IMR-90 (cell line): ENCODE measurements at regions not wholly inside any gene's neighbourhood (a gene's known extent, or its start where the extent isn't known, plus 50 kb on each side); places are given as distances from the start of the nearest gene placed in this dataset.

Experiments
- ATAC-seq: fragments of 200-7000 bp; cut with Tn5 transposase; 2 replicates; pipeline ENCODE4 v1.9.1; 2020; ENCODE audit warnings: low read depth, mild to moderate bottlenecking, moderate library complexity
- BruUV-seq: library from RNA; stranded (reverse); fragments of 400-500 nt; replicated peaks from 2 replicates; lab custom pipeline; 2021; lab: Mats Ljungman, UMichigan
- CTCF ChIA-PET: fragments of 300-600 bp; formaldehyde crosslinking; extraction: SDS; loops from one replicate; lab custom pipeline; 2021; ENCODE audit warnings: antibody characterized with exemption; lab: Yijun Ruan, JAX
- POLR2A ChIA-PET: fragments of 300-600 bp; sonication (Branson Sonifier 250); formaldehyde crosslinking; loops from one replicate; lab custom pipeline; 2022; ENCODE audit warnings: antibody characterized with exemption; ENCODE audit not compliant: unreplicated experiment; lab: Charles Lee
- DNase-seq: peaks from one replicate; pipeline ENCODE4 v3.0.0; 2013
- H2AFZ ChIP-seq: replicated peaks from 2 replicates; pipeline ENCODE3; 2013; ENCODE audit warnings: low read length, mild to moderate bottlenecking; ENCODE audit not compliant: poor library complexity
- H2AK5ac ChIP-seq: 2 replicates; pipeline ENCODE4 v1.6.1; 2013; ENCODE audit warnings: low read depth, low read length, inconsistent platforms
- H2AK9ac ChIP-seq: replicated peaks from 2 replicates; pipeline ENCODE3; 2013; ENCODE audit warnings: mild to moderate bottlenecking, low read depth, low read length, moderate library complexity; ENCODE audit not compliant: poor library complexity
- H2BK120ac ChIP-seq: 2 replicates; pipeline ENCODE4 v1.6.1; 2013; ENCODE audit warnings: low read depth, low read length, inconsistent platforms
- H2BK15ac ChIP-seq: 3 replicates; pipeline ENCODE4 v1.6.1; 2013; ENCODE audit warnings: low read depth, low read length, inconsistent platforms
- H2BK20ac ChIP-seq: 2 replicates; pipeline ENCODE4 v1.6.1; 2013; ENCODE audit warnings: low read depth, mild to moderate bottlenecking, inconsistent platforms, low read length, moderate library complexity
- H2BK5ac ChIP-seq: 2 replicates; pipeline ENCODE4 v1.6.1; 2013; ENCODE audit warnings: mild to moderate bottlenecking, low read depth, low read length, inconsistent platforms; ENCODE audit not compliant: poor library complexity, severe bottlenecking
- H3K14ac ChIP-seq: replicated peaks from 2 replicates; pipeline ENCODE4 v1.6.1; 2013; ENCODE audit warnings: low read depth, low read length, inconsistent platforms
- H3K18ac ChIP-seq: 2 replicates; pipeline ENCODE4 v1.6.1; 2013; ENCODE audit warnings: low read depth, low read length, control low read depth
- H3K23ac ChIP-seq: 2 replicates; pipeline ENCODE4 v1.6.1; 2013; ENCODE audit warnings: low read depth, low read length, inconsistent platforms
- H3K27ac ChIP-seq: 2 replicates; pipeline ENCODE4 v1.5.1; 2013; ENCODE audit warnings: mild to moderate bottlenecking, control low read depth, low read length; ENCODE audit not compliant: insufficient read depth
- H3K27me3 ChIP-seq: 2 replicates; pipeline ENCODE4 v1.6.1; 2013; ENCODE audit warnings: low read length; ENCODE audit not compliant: control insufficient read depth, insufficient read depth
- H3K36me3 ChIP-seq: 2 replicates; pipeline ENCODE4 v1.6.1; 2013; ENCODE audit warnings: low read length, mixed read lengths; ENCODE audit not compliant: control insufficient read depth, insufficient read depth
- H3K4ac ChIP-seq: 2 replicates; pipeline ENCODE4 v1.6.1; 2013; ENCODE audit warnings: low read depth, low read length, inconsistent platforms
- H3K4me1 ChIP-seq: 2 replicates; pipeline ENCODE4 v1.6.1; 2013; ENCODE audit warnings: low read length, mixed read lengths; ENCODE audit not compliant: control insufficient read depth, insufficient read depth
- H3K4me2 ChIP-seq: 2 replicates; pipeline ENCODE4 v1.6.1; 2013; ENCODE audit warnings: low read depth, mild to moderate bottlenecking, control low read depth, low read length, moderate library complexity
- H3K4me3 ChIP-seq: 2 replicates; pipeline ENCODE4 v1.5.1; 2013; ENCODE audit warnings: low read depth, mild to moderate bottlenecking, control low read depth, low read length, moderate library complexity; ENCODE audit not compliant: insufficient read depth
- H3K56ac ChIP-seq: 2 replicates; pipeline ENCODE4 v1.6.1; 2013; ENCODE audit warnings: low read length, inconsistent platforms; ENCODE audit not compliant: insufficient read depth; ENCODE audit errors: extremely low read depth
- H3K79me1 ChIP-seq, 2 experiments: 2 replicates each; pipeline ENCODE4 v1.6.1; 2013; ENCODE audit warnings: low read length in 2 of 2, inconsistent platforms in 1 of 2, low read depth in 1 of 2
- H3K9ac ChIP-seq: 2 replicates; pipeline ENCODE4 v1.6.1; 2013; ENCODE audit warnings: low read depth, low read length, control low read depth
- H3K9me1 ChIP-seq: 2 replicates; pipeline ENCODE4 v1.6.1; 2013; ENCODE audit warnings: low read length, inconsistent platforms; ENCODE audit not compliant: insufficient read depth
- H3K9me3 ChIP-seq: 2 replicates; pipeline ENCODE4 v1.6.1; 2013; ENCODE audit warnings: low read length; ENCODE audit not compliant: control insufficient read depth, insufficient read depth
- H4K20me1 ChIP-seq: 2 replicates; pipeline ENCODE4 v1.6.1; 2013; ENCODE audit warnings: low read length, inconsistent platforms; ENCODE audit not compliant: insufficient read depth
- H4K5ac ChIP-seq: 2 replicates; pipeline ENCODE4 v1.6.1; 2013; ENCODE audit warnings: mild to moderate bottlenecking, low read depth, low read length, control low read depth
- H4K8ac ChIP-seq, 2 experiments: 2 replicates each; pipeline ENCODE4 v1.6.1; 2013; ENCODE audit warnings: low read depth in 2 of 2, low read length in 2 of 2, control low read depth in 1 of 2, inconsistent platforms in 1 of 2
- H4K91ac ChIP-seq: 2 replicates; pipeline ENCODE4 v1.6.1; 2013; ENCODE audit warnings: low read depth, low read length, inconsistent platforms; ENCODE audit not compliant: insufficient read depth
- BHLHE40 ChIP-seq: fragments of 150-350 bp; IDR thresholded peaks from 2 replicates; pipeline ENCODE4 v1.6.1; 2016; ENCODE audit warnings: mild to moderate bottlenecking, low read depth, low read length
- CEBPB ChIP-seq: IDR thresholded peaks from 2 replicates; pipeline ENCODE4 v1.6.1; 2012; ENCODE audit warnings: low read depth, low read length, improper control_type of control experiment
- CHD1 ChIP-seq: IDR thresholded peaks from 2 replicates; pipeline ENCODE4 v1.6.1; 2012; ENCODE audit warnings: low read depth, low read length, improper control_type of control experiment
- FOS ChIP-seq: fragments of 150-350 bp; IDR thresholded peaks from 2 replicates; pipeline ENCODE4 v1.6.1; 2016; ENCODE audit warnings: low read depth, low read length
- MAFK ChIP-seq: IDR thresholded peaks from 2 replicates; pipeline ENCODE4 v1.6.1; 2012; ENCODE audit warnings: low read depth, low read length, improper control_type of control experiment
- MAZ ChIP-seq: IDR thresholded peaks from 2 replicates; pipeline ENCODE4 v1.6.1; 2012; ENCODE audit warnings: low read depth, mild to moderate bottlenecking, low read length, improper control_type of control experiment, moderate library complexity, borderline replicate concordance
- MXI1 ChIP-seq: IDR thresholded peaks from 2 replicates; pipeline ENCODE4 v1.6.1; 2012; ENCODE audit warnings: low read depth, mild to moderate bottlenecking, low read length, moderate library complexity, borderline replicate concordance
- NFE2L2 ChIP-seq: fragments of 150-350 bp; IDR thresholded peaks from 2 replicates; pipeline ENCODE4 v1.6.1; 2016; ENCODE audit warnings: low read depth, mild to moderate bottlenecking, low read length
- POLR2A ChIP-seq: IDR thresholded peaks from 2 replicates; pipeline ENCODE4 v1.6.1; 2012; ENCODE audit warnings: mild to moderate bottlenecking, low read depth, low read length
- RAD21 ChIP-seq: IDR thresholded peaks from 2 replicates; pipeline ENCODE4 v1.6.1; 2012; ENCODE audit warnings: low read length, improper control_type of control experiment
- RCOR1 ChIP-seq: IDR thresholded peaks from 2 replicates; pipeline ENCODE4 v1.6.1; 2012; ENCODE audit warnings: mild to moderate bottlenecking, low read length, improper control_type of control experiment; ENCODE audit not compliant: insufficient replicate concordance
- RFX5 ChIP-seq: IDR thresholded peaks from 2 replicates; pipeline ENCODE4 v1.8.0; 2012; ENCODE audit warnings: low read depth, mild to moderate bottlenecking, low read length, moderate library complexity
- SMC3 ChIP-seq: fragments of 150-350 bp; IDR thresholded peaks from 2 replicates; pipeline ENCODE4 v1.6.1; 2016; ENCODE audit warnings: low read depth, mild to moderate bottlenecking, antibody characterized with exemption, low read length, moderate library complexity
- WGBS, 2 experiments: methylation state at CpG; one replicate each; pipeline versions ENCODE4 v1.1.5 to v1.1.7; 2013; ENCODE audit warnings: missing lambda C conversion rate in 2 of 2; ENCODE audit not compliant: insufficient read length in 1 of 2; ENCODE audit errors: extremely low coverage in 2 of 2; 5-methylcytosine and 5-hydroxymethylcytosine counted together
- dilution Hi-C: fragments of 300-500 bp; cut with HindIII; formaldehyde crosslinking; loops from one replicate; pipeline ENCODE4 v1.14.3; 2018; ENCODE audit warnings: low sequenced_read_pairs; ENCODE audit not compliant: unreplicated experiment
- in situ Hi-C: fragments of 300-500 bp; cut with MboI; formaldehyde crosslinking; loops from 3 replicates; pipeline ENCODE4 v1.14.3; 2019; ENCODE audit warnings: low sequenced_read_pairs, inconsistent platforms, mixed read lengths
- intact Hi-C: fragments of 100-400 bp; cut with micrococcal nuclease; formaldehyde crosslinking; loops from 2 replicates; pipeline ENCODE4 v1.10.0; 2022
- TF ChIP-seq, protein P1 (sequence below): fragments of 150-350 bp; IDR thresholded peaks from 2 replicates; pipeline ENCODE4 v1.6.1; 2017; ENCODE audit warnings: mild to moderate bottlenecking, antibody characterized with exemption, low read length, low read depth
- TF ChIP-seq, protein P2 (sequence below): conservative IDR thresholded peaks from 2 replicates; pipeline ENCODE4 v1.5.1; 2012; ENCODE audit warnings: mild to moderate bottlenecking, low read depth, low read length, improper control_type of control experiment
- TF ChIP-seq, protein P3 (sequence below): fragments of 150-350 bp; IDR thresholded peaks from 2 replicates; pipeline ENCODE4 v1.6.1; 2016; ENCODE audit warnings: low read depth, mild to moderate bottlenecking, low read length, moderate library complexity, borderline replicate concordance

DNA sequence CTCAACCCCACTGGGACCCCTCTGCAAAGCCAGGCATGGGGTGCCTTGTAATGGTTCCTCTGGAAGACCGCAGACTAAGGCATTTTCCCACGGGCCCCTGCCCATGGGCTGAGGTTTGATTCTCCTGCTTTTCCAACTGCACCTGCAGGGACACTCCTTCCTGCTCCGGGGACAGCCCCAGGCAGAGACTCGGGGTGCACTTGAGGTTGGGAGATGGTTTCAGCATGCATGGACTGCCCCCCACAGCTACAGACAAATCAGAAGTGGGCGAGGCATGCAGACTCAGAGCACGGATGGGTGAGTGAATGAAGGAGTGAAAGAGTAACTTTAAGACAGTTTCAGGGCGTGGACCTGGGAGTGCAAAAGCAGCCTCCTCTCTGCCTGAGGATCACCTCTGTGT lies 87.9 kb upstream of the RPL38 start:
- H3K4me1 ChIP-seq, result no peaks in the 10 kb centered on the region
- H2BK15ac ChIP-seq, result no peak overlapping the region
- POLR2A ChIA-PET, result no interaction called here
- H4K20me1 ChIP-seq, result no peaks in the 10 kb centered on the region
- CTCF ChIA-PET, result no interaction called here
- H2BK5ac ChIP-seq, result no peak overlapping the region
- no peak overlapping the region for H3K14ac ChIP-seq
- no peak overlapping the region for H3K27ac ChIP-seq
- no peak overlapping the region for H3K4me2 ChIP-seq
- WGBS, 2 experiments, result 50% methylated on average over 2 of the region's 7 CpGs; no CpG with 5 or more reads in 1 of the 2 experiments
- TF ChIP-seq RFX5 (no peak), FOS (no peak), MXI1 (no peak), RAD21 (no peak), RCOR1 (no peak), BHLHE40 (no peak), MAZ (no peak), CEBPB (no peak), CHD1 (no peak), NFE2L2 (no peak), POLR2A (no peak), SMC3 (no peak), MAFK (no peak)
- TF ChIP-seq, protein P1, sequence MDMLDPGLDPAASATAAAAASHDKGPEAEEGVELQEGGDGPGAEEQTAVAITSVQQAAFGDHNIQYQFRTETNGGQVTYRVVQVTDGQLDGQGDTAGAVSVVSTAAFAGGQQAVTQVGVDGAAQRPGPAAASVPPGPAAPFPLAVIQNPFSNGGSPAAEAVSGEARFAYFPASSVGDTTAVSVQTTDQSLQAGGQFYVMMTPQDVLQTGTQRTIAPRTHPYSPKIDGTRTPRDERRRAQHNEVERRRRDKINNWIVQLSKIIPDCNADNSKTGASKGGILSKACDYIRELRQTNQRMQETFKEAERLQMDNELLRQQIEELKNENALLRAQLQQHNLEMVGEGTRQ, result no peak
- TF ChIP-seq, protein P2, sequence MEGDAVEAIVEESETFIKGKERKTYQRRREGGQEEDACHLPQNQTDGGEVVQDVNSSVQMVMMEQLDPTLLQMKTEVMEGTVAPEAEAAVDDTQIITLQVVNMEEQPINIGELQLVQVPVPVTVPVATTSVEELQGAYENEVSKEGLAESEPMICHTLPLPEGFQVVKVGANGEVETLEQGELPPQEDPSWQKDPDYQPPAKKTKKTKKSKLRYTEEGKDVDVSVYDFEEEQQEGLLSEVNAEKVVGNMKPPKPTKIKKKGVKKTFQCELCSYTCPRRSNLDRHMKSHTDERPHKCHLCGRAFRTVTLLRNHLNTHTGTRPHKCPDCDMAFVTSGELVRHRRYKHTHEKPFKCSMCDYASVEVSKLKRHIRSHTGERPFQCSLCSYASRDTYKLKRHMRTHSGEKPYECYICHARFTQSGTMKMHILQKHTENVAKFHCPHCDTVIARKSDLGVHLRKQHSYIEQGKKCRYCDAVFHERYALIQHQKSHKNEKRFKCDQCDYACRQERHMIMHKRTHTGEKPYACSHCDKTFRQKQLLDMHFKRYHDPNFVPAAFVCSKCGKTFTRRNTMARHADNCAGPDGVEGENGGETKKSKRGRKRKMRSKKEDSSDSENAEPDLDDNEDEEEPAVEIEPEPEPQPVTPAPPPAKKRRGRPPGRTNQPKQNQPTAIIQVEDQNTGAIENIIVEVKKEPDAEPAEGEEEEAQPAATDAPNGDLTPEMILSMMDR, result no peak
- TF ChIP-seq, protein P3, sequence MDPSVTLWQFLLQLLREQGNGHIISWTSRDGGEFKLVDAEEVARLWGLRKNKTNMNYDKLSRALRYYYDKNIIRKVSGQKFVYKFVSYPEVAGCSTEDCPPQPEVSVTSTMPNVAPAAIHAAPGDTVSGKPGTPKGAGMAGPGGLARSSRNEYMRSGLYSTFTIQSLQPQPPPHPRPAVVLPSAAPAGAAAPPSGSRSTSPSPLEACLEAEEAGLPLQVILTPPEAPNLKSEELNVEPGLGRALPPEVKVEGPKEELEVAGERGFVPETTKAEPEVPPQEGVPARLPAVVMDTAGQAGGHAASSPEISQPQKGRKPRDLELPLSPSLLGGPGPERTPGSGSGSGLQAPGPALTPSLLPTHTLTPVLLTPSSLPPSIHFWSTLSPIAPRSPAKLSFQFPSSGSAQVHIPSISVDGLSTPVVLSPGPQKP, result no peak
- intact Hi-C loops (no loop called here), dilution Hi-C loops (no loop called here), in situ Hi-C loops (loop anchor here (25.0 kb wide), 1 partner anchor 153 kb away; no protein-coding TSS in a partner anchor)
- H2BK120ac ChIP-seq, result no peak overlapping the region
- no peaks in the 10 kb centered on the region for H3K79me1 ChIP-seq
- no peak overlapping the region for H3K4ac ChIP-seq
- no peak overlapping the region for H2AK9ac ChIP-seq
- H3K18ac ChIP-seq, result no peak overlapping the region
- no peak overlapping the region for H4K5ac ChIP-seq
- H2BK20ac ChIP-seq, result no peak overlapping the region
- no peak overlapping the region for H4K91ac ChIP-seq
- H2AK5ac ChIP-seq, result no peak overlapping the region
- no peak overlapping the region for H4K8ac ChIP-seq
- DNase-seq (no peak), ATAC-seq (no peak)
- no peak overlapping the region for H3K56ac ChIP-seq
- no peak overlapping the region for H3K9ac ChIP-seq
- H3K4me3 ChIP-seq, result no peak overlapping the region
- H3K9me3 ChIP-seq, result peaks cover 39% of the 10 kb centered on the region
- no peaks in the 10 kb centered on the region for H3K9me1 ChIP-seq
- H3K27me3 ChIP-seq, result no peaks in the 10 kb centered on the region
- BruUV-seq, result no TSS peak
- H3K23ac ChIP-seq, result no peak overlapping the region
- H3K36me3 ChIP-seq, result no peaks in the 10 kb centered on the region
- H2AFZ ChIP-seq, result no peak overlapping the region
